ENCODE measurements at regions not wholly inside any gene's neighbourhood (a gene's known extent, or its start where the extent isn't known, plus 50 kb on each side); places are given as distances from the start of the nearest gene placed in this dataset.

DNA sequence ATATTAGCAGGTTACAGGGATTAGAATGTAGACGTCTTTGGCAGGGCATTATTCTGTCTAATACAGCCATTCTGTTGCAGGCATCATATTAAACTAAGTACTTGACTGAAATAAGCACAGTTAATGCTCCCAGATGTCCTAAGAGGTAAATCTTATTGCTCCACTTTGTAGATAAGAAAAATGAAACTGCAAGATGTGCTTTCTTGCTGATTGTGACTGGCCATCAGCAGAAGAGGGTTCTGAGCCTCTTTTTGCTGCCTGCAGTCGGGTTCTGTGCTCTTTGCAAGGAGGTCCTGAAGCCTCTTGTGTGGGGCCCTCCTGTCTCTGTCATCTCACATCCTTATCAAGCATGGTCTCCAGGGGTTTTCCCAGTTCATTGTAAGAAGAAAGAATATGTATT lies 167.1 kb downstream of the KCNJ2 start:
- TF ChIP-seq, protein P1, sequence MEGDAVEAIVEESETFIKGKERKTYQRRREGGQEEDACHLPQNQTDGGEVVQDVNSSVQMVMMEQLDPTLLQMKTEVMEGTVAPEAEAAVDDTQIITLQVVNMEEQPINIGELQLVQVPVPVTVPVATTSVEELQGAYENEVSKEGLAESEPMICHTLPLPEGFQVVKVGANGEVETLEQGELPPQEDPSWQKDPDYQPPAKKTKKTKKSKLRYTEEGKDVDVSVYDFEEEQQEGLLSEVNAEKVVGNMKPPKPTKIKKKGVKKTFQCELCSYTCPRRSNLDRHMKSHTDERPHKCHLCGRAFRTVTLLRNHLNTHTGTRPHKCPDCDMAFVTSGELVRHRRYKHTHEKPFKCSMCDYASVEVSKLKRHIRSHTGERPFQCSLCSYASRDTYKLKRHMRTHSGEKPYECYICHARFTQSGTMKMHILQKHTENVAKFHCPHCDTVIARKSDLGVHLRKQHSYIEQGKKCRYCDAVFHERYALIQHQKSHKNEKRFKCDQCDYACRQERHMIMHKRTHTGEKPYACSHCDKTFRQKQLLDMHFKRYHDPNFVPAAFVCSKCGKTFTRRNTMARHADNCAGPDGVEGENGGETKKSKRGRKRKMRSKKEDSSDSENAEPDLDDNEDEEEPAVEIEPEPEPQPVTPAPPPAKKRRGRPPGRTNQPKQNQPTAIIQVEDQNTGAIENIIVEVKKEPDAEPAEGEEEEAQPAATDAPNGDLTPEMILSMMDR (IDR thresholded peaks at IDR 0.05) = no peak
- TF ChIP-seq, protein P2, sequence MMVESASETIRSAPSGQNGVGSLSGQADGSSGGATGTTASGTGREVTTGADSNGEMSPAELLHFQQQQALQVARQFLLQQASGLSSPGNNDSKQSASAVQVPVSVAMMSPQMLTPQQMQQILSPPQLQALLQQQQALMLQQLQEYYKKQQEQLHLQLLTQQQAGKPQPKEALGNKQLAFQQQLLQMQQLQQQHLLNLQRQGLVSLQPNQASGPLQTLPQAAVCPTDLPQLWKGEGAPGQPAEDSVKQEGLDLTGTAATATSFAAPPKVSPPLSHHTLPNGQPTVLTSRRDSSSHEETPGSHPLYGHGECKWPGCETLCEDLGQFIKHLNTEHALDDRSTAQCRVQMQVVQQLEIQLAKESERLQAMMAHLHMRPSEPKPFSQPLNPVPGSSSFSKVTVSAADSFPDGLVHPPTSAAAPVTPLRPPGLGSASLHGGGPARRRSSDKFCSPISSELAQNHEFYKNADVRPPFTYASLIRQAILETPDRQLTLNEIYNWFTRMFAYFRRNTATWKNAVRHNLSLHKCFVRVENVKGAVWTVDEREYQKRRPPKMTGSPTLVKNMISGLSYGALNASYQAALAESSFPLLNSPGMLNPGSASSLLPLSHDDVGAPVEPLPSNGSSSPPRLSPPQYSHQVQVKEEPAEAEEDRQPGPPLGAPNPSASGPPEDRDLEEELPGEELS (CRISPR knock-in tag; IDR thresholded peaks at IDR 0.05) = no peak
- TF ChIP-seq, protein P3, sequence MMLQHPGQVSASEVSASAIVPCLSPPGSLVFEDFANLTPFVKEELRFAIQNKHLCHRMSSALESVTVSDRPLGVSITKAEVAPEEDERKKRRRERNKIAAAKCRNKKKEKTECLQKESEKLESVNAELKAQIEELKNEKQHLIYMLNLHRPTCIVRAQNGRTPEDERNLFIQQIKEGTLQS (CRISPR knock-in tag; conservative IDR thresholded peaks at IDR 0.05) = no peak
- TF ChIP-seq, protein P4, sequence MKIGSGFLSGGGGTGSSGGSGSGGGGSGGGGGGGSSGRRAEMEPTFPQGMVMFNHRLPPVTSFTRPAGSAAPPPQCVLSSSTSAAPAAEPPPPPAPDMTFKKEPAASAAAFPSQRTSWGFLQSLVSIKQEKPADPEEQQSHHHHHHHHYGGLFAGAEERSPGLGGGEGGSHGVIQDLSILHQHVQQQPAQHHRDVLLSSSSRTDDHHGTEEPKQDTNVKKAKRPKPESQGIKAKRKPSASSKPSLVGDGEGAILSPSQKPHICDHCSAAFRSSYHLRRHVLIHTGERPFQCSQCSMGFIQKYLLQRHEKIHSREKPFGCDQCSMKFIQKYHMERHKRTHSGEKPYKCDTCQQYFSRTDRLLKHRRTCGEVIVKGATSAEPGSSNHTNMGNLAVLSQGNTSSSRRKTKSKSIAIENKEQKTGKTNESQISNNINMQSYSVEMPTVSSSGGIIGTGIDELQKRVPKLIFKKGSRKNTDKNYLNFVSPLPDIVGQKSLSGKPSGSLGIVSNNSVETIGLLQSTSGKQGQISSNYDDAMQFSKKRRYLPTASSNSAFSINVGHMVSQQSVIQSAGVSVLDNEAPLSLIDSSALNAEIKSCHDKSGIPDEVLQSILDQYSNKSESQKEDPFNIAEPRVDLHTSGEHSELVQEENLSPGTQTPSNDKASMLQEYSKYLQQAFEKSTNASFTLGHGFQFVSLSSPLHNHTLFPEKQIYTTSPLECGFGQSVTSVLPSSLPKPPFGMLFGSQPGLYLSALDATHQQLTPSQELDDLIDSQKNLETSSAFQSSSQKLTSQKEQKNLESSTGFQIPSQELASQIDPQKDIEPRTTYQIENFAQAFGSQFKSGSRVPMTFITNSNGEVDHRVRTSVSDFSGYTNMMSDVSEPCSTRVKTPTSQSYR (CRISPR knock-in tag; IDR thresholded peaks at IDR 0.05) = no peak
- TF ChIP-seq ZNF317 (CRISPR knock-in tag; IDR thresholded peaks at IDR 0.05; ENCODE audit: borderline replicate concordance, low read depth) (no peak), CREB1 (CRISPR knock-in tag; IDR thresholded peaks at IDR 0.05) (no peak), FOXJ3 (CRISPR knock-in tag; IDR thresholded peaks at IDR 0.05; ENCODE audit: borderline replicate concordance) (no peak), GTF2I (CRISPR knock-in tag; conservative IDR thresholded peaks at IDR 0.05) (no peak), TEAD4 (CRISPR knock-in tag; IDR thresholded peaks at IDR 0.05) (no peak)
- TF ChIP-seq, protein P5, sequence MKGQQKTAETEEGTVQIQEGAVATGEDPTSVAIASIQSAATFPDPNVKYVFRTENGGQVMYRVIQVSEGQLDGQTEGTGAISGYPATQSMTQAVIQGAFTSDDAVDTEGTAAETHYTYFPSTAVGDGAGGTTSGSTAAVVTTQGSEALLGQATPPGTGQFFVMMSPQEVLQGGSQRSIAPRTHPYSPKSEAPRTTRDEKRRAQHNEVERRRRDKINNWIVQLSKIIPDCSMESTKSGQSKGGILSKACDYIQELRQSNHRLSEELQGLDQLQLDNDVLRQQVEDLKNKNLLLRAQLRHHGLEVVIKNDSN (CRISPR knock-in tag; IDR thresholded peaks at IDR 0.05) = no peak
- TF ChIP-seq, protein P6, sequence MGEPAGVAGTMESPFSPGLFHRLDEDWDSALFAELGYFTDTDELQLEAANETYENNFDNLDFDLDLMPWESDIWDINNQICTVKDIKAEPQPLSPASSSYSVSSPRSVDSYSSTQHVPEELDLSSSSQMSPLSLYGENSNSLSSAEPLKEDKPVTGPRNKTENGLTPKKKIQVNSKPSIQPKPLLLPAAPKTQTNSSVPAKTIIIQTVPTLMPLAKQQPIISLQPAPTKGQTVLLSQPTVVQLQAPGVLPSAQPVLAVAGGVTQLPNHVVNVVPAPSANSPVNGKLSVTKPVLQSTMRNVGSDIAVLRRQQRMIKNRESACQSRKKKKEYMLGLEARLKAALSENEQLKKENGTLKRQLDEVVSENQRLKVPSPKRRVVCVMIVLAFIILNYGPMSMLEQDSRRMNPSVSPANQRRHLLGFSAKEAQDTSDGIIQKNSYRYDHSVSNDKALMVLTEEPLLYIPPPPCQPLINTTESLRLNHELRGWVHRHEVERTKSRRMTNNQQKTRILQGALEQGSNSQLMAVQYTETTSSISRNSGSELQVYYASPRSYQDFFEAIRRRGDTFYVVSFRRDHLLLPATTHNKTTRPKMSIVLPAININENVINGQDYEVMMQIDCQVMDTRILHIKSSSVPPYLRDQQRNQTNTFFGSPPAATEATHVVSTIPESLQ (CRISPR knock-in tag; IDR thresholded peaks at IDR 0.05) = no peak
